ENCODE measurements at regions not wholly inside any gene's neighbourhood (a gene's known extent, or its start where the extent isn't known, plus 50 kb on each side); places are given as distances from the start of the nearest gene placed in this dataset.
"Not testable (repeated sequence)": the region's sequence is repeated elsewhere in the genome, so short reads cannot be mapped to it uniquely, and the experiment has no call there.

DNA sequence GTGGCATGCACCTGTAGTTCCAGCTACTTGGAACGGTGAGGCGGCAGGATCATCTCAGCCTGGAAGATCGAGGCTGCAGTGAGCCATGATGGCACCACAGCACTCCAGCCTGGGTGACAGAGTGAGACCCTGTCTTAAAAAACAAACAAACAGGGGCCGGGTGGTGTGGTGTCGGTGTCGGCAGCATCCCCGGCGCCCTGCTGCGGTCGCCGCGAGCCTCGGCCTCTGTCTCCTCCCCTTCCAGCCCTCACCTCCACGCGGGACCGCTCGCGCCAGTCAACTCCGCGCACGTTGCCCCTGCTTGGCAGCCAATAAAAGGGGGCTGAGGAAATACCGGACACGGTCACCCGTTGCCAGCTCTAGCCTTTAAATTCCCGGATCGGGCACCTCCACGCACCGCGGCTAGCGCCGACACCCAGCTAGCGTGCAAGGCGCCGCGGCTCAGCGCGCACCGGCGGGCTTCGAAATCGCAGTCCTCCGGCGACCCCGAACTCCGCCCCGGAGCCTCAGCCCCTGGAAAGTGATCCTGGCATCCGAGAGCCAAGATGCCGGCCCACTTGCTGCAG, 204.7 kb downstream of the CDRT15L2 start:
- TF ChIP-seq POLR2AphosphoS5 (IDR thresholded peaks at IDR 0.05) (no peak), EP300 (IDR thresholded peaks at IDR 0.05) (no peak), POLR2A (IDR thresholded peaks at IDR 0.05) (no peak)
- TF ChIP-seq, protein P1, sequence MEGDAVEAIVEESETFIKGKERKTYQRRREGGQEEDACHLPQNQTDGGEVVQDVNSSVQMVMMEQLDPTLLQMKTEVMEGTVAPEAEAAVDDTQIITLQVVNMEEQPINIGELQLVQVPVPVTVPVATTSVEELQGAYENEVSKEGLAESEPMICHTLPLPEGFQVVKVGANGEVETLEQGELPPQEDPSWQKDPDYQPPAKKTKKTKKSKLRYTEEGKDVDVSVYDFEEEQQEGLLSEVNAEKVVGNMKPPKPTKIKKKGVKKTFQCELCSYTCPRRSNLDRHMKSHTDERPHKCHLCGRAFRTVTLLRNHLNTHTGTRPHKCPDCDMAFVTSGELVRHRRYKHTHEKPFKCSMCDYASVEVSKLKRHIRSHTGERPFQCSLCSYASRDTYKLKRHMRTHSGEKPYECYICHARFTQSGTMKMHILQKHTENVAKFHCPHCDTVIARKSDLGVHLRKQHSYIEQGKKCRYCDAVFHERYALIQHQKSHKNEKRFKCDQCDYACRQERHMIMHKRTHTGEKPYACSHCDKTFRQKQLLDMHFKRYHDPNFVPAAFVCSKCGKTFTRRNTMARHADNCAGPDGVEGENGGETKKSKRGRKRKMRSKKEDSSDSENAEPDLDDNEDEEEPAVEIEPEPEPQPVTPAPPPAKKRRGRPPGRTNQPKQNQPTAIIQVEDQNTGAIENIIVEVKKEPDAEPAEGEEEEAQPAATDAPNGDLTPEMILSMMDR (IDR thresholded peaks at IDR 0.05): no peak
- Histone ChIP-seq H3K4me3 (no peak overlapping the region), H3K27ac (no peak overlapping the region), H3K9me3 (peaks cover 0 to 5% (median 0%) of the 10 kb centered on the region in 4 donors), H3K36me3 (no peaks in the 10 kb centered on the region), H3K4me1 (no peaks in the 10 kb centered on the region), H3K27me3 (peaks cover 0 to 31% (median 15%) of the 10 kb centered on the region in 3 donors)
- intact Hi-C loops (cut with DNase I; ENCODE audit: low total_unique reads): no loop called here
- no peak for DNase-seq
- 21 to 73% (median 33%) methylated on average over 3 to 48 of the region's 48 CpGs for WGBS, 5 donors

DNA sequence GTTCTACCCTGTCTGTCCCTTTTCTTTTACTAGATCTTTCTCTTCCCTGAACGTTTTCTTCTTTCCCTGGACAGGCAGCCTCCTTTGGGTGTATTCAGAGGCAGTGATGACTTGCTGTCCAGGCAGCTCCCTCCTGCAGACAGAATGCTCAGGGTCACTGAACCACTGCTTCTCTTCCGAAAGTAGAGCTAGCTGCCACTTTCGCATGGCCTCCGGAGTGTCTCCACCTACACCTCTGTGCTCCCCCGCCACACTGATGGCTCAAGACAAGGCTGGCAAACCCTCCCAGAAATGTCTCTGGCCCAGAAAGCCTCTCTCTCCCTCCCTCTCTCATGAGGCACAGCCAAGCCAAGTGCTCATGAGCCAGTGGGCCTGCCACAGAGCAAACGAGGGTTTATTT, 207.8 kb downstream of the CDRT15L2 start:
- TF ChIP-seq POLR2AphosphoS5 (IDR thresholded peaks at IDR 0.05) (no peak), POLR2A (IDR thresholded peaks at IDR 0.05) (no peak), EP300 (IDR thresholded peaks at IDR 0.05) (no peak)
- TF ChIP-seq, protein P1 (IDR thresholded peaks at IDR 0.05): no peak
- 71 to 88% (median 74%) methylated on average over 6 of the region's 6 CpGs for WGBS, 5 donors

DNA sequence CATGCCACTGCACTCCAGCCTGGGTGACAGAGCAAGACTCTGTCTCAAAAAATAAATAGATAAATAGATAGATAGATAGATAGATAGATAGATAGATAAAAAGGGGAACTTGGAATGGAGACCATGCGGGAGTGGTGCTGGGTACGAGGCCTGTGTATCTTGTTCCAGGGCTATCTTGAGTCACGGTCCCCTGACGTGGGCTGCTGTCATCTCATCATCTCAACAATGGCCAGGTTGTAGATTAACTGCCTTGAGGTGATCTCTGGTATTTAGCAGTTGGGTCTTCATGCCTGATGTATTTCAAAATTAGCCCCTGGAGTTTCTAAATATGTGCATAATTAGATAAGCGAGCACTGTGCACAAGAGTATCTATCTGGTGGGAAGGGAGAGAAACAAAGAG, 212.1 kb downstream of the CDRT15L2 start:
- no peaks in the 10 kb centered on the region for H3K27me3 ChIP-seq
- no peaks in the 10 kb centered on the region for H3K36me3 ChIP-seq
- no peak for TF ChIP-seq POLR2A (IDR thresholded peaks at IDR 0.05)
- TF ChIP-seq, protein P1 (IDR thresholded peaks at IDR 0.05): no peak
- no peak for TF ChIP-seq POLR2AphosphoS5 (IDR thresholded peaks at IDR 0.05)
- TF ChIP-seq EP300 (IDR thresholded peaks at IDR 0.05): no peak
- H3K27ac ChIP-seq: no peak overlapping the region
- no peak for DNase-seq
- 66 to 82% (median 73%) methylated on average over 5 of the region's 5 CpGs for WGBS, 5 donors
- no peaks in the 10 kb centered on the region for H3K4me1 ChIP-seq
- H3K4me3 ChIP-seq: no peak overlapping the region
- H3K9me3 ChIP-seq: no peaks in the 10 kb centered on the region
- intact Hi-C loops (cut with DNase I; ENCODE audit: low total_unique reads): no loop called here

More for the DNA sequence above, 207.8 kb downstream of the CDRT15L2 start:
- intact Hi-C loops (cut with DNase I; ENCODE audit: low total_unique reads): no loop called here
- Histone ChIP-seq H3K9me3 (peaks cover 0 to 5% (median 0%) of the 10 kb centered on the region in 4 donors), H3K4me1 (no peaks in the 10 kb centered on the region), H3K36me3 (no peaks in the 10 kb centered on the region), H3K27ac (no peak overlapping the region), H3K27me3 (peaks cover 0 to 26% (median 15%) of the 10 kb centered on the region in 3 donors), H3K4me3 (no peak overlapping the region)
- DNase-seq: no peak

DNA sequence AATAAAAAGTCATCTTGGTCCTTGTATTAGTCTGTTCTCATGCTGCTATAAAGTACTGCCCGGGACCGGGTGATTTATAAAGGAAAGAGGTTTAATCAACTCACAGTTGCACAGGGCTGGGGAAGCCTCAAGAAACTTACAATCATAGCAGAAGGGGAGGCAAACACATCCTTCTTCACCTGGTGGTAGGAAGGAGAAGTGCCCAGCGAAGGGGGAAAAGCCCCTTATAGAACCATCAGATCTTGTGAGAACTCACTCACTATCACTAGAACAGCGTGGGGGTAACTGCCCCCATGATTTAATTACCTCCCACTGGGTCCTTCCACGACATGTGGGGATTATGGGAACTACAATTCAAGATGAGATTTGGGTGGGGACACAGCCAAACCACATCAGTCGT, 215.0 kb downstream of the CDRT15L2 start:
- H3K4me1 ChIP-seq; H3K27me3 ChIP-seq; H3K4me3 ChIP-seq; intact Hi-C loops (cut with DNase I; ENCODE audit: low total_unique reads); H3K27ac ChIP-seq; H3K36me3 ChIP-seq; DNase-seq; H3K9me3 ChIP-seq: not testable (repeated sequence)
- WGBS, 5 donors: 62 to 79% (median 65%) methylated on average over 6 of the region's 6 CpGs

DNA sequence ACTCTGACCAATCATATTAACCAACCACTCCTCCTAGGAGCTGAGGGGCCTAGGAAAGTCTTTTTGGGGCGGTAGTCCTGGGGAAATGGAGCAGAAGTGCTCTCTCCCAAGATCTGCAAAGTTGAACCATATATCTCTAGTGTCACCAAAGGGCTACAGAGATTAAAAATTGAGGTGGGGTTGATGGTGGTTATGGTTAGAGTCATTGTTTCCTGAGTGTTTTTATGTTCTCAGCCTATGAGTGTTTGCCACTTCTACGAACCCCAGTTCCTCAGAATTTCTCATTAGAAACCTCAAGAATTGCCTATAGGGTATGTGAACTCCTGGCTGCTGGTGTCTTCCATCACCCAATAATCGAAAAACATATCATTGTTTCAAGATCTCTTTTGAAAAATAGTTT, 217.8 kb downstream of the CDRT15L2 start:
- WGBS, 5 donors: 73 to 85% (median 79%) methylated on average over 3 of the region's 3 CpGs
- H3K27me3 ChIP-seq: no peaks in the 10 kb centered on the region
- H3K27ac ChIP-seq: no peak overlapping the region
- no peak overlapping the region for H3K4me3 ChIP-seq
- no peak for DNase-seq
- TF ChIP-seq, protein P1 (IDR thresholded peaks at IDR 0.05): no peak
- TF ChIP-seq POLR2AphosphoS5 (IDR thresholded peaks at IDR 0.05) (no peak), EP300 (IDR thresholded peaks at IDR 0.05) (no peak)
- intact Hi-C loops (cut with DNase I; ENCODE audit: low total_unique reads): no loop called here
- H3K9me3 ChIP-seq: no peaks in the 10 kb centered on the region
- no peaks in the 10 kb centered on the region for H3K4me1 ChIP-seq
- no peaks in the 10 kb centered on the region for H3K36me3 ChIP-seq

Data from stomach (tissue), 8 donors.